ENCODE measurements at regions not wholly inside any gene's neighbourhood (a gene's known extent, or its start where the extent isn't known, plus 50 kb on each side); places are given as distances from the start of the nearest gene placed in this dataset.

GRCh38 chr4:14596904-14597303 lies 405.4 kb upstream of the CPEB2 start:
- no peaks in the 10 kb centered on the region for H3K36me3 ChIP-seq (ENCODE audit: control insufficient read depth in 2 of 4, insufficient read depth in 4 of 4, low read length in 3 of 4)
- no peak overlapping the region for H2AK5ac ChIP-seq (ENCODE audit: low read depth, low read length)
- H4K5ac ChIP-seq (ENCODE audit: insufficient read length, low read depth, low read length), result no peak overlapping the region
- no peak overlapping the region for H4K91ac ChIP-seq (replicated peaks; ENCODE audit: insufficient read length, low read length)
- no peak overlapping the region for H2BK5ac ChIP-seq (ENCODE audit: low read depth, low read length)
- no peak overlapping the region for H2BK20ac ChIP-seq (ENCODE audit: low read length)
- no peak overlapping the region for H3K4ac ChIP-seq (replicated peaks; ENCODE audit: insufficient read length, low read depth, low read length)
- no peak overlapping the region for H2BK12ac ChIP-seq (ENCODE audit: low read depth, low read length)
- H3K79me1 ChIP-seq (ENCODE audit: low read depth, low read length), result no peaks in the 10 kb centered on the region
- no peak overlapping the region for H3K18ac ChIP-seq (ENCODE audit: extremely low read depth, low read length)
- DNase-seq (ENCODE audit: low read depth in 1 of 2, low spot score in 2 of 2), result peak in 1 of 2 experiments; percentile 1
- H2BK15ac ChIP-seq (ENCODE audit: low read length), result no peak overlapping the region
- no peak overlapping the region for H3K4me3 ChIP-seq (ENCODE audit: extremely low read depth in 1 of 4, insufficient read depth in 2 of 4, low read depth in 3 of 4, low read length in 4 of 4)
- WGBS, 2 experiments (ENCODE audit: extremely low coverage in 1 of 2, insufficient coverage in 1 of 2, insufficient read length in 1 of 2, insufficient replicate concordance in 2 of 2, low coverage in 1 of 2, low lambda C conversion rate in 2 of 2, missing lambda C conversion rate in 1 of 2), result 60% methylated on average over 2 of the region's 2 CpGs; no CpG with 5 or more reads in 1 of the 2 experiments
- H3K9me3 ChIP-seq (ENCODE audit: insufficient read depth in 2 of 2, low read depth in 1 of 2, low read length in 1 of 2), result no peaks in the 10 kb centered on the region; a peak in 1 of 4 replicates
- H3K56ac ChIP-seq (replicated peaks; ENCODE audit: insufficient read length, low read depth, low read length), result no peak overlapping the region
- peak; percentile 65 for FAIRE-seq
- ChIA-PET POLR2A (ENCODE audit: partially characterized antibody) (no interaction called here), CTCF (ENCODE audit: partially characterized antibody) (interaction anchor here (0.6 to 2.5 kb wide), 19 partner anchors 9 to 943 kb away, joined by 3 to 8 read pairs (median 3); no protein-coding TSS in a partner anchor)
- H3K4me1 ChIP-seq (replicated peaks in 1 of 4; ENCODE audit: control insufficient read depth in 3 of 4, insufficient read depth in 4 of 4, low read length in 3 of 4), result peaks cover 0 to 2% (median under 1%) of the 10 kb centered on the region in 4 experiments; a peak in 3 of 7 replicates
- no peaks in the 10 kb centered on the region for H3K23me2 ChIP-seq (ENCODE audit: low read depth, low read length)
- no peaks in the 10 kb centered on the region for H3K79me2 ChIP-seq (ENCODE audit: control insufficient read depth in 1 of 2, insufficient read depth in 2 of 2, low read length in 2 of 2)
- H2AFZ ChIP-seq (ENCODE audit: low read length), result no peak overlapping the region; the same call in 1 of the 2 replicates
- no peak overlapping the region for H3K4me2 ChIP-seq (ENCODE audit: insufficient read depth in 1 of 2, low read depth in 2 of 2, low read length in 2 of 2)
- H3K27ac ChIP-seq (ENCODE audit: low read depth, low read length), result no peak overlapping the region
- no peak overlapping the region for H3K14ac ChIP-seq (ENCODE audit: insufficient read length)
- H3K23ac ChIP-seq (ENCODE audit: insufficient read length), result no peak overlapping the region
- H3K9ac ChIP-seq (replicated peaks in 1 of 4; ENCODE audit: extremely low read depth in 1 of 4, low read depth in 3 of 4, low read length in 3 of 4), result no peak overlapping the region
- H2BK120ac ChIP-seq (replicated peaks; ENCODE audit: low read depth, low read length), result no peak overlapping the region
- no peaks in the 10 kb centered on the region for H4K20me1 ChIP-seq (replicated peaks in 1 of 2; ENCODE audit: control insufficient read depth in 1 of 2, insufficient read depth in 2 of 2, low read length in 2 of 2)
- no peaks in the 10 kb centered on the region for H3K27me3 ChIP-seq (replicated peaks in 1 of 4; ENCODE audit: control insufficient read depth in 3 of 4, extremely low read depth in 1 of 4, insufficient read depth in 3 of 4, low read length in 3 of 4)
- H4K8ac ChIP-seq (ENCODE audit: extremely low read depth, insufficient read depth, low read length), result no peak overlapping the region
- TF ChIP-seq BCL11A (IDR thresholded peaks at IDR 0.05; ENCODE audit: low read depth in 2 of 2, low read length in 2 of 2) (no peak), RAD21 (IDR thresholded peaks at IDR 0.05 in 1 of 2, conservative IDR thresholded peaks at IDR 0.05 in 1 of 2; ENCODE audit: low read depth in 2 of 2, low read length in 2 of 2) (peak; percentile 37 to 53; a peak in 3 of 4 replicates), CTCF (IDR thresholded peaks at IDR 0.05; ENCODE audit: control extremely low read depth in 1 of 3, insufficient read depth in 1 of 3, low read depth in 1 of 3, low read length in 3 of 3) (peak in 2 of 3 experiments; percentile 28 to 50; a peak in 2 of 4 replicates), SAP30 (IDR thresholded peaks at IDR 0.05; ENCODE audit: insufficient read depth, insufficient replicate concordance, low read length) (no peak), MAFK (IDR thresholded peaks at IDR 0.05; ENCODE audit: low read depth, low read length) (no peak), RNF2 (IDR thresholded peaks at IDR 0.05; ENCODE audit: borderline replicate concordance, low read depth, low read length, missing control alignments, poor library complexity, severe bottlenecking) (no peak), E2F6 (IDR thresholded peaks at IDR 0.05) (no peak), SP2 (IDR thresholded peaks at IDR 0.05; ENCODE audit: low read length) (no peak), CHD1 (IDR thresholded peaks at IDR 0.05; ENCODE audit: low read depth, low read length) (no peak)

Data from H1 (cell line).